GM12865 (cell line): ENCODE measurements at regions not wholly inside any gene's neighbourhood (a gene's known extent, or its start where the extent isn't known, plus 50 kb on each side); places are given as distances from the start of the nearest gene placed in this dataset.

Source experiments
- DNase-seq: peaks from one replicate; pipeline ENCODE4 v3.0.0; 2010; ENCODE audit warnings: low read depth
- H3K4me3 ChIP-seq: 2 replicates; pipeline ENCODE4 v1.5.1; 2011; ENCODE audit warnings: mild to moderate bottlenecking, low read depth, low read length, control low read depth
- CTCF ChIP-seq: IDR thresholded peaks from 2 replicates; pipeline ENCODE4 v1.5.1; 2011; ENCODE audit warnings: low read length, control low read depth, low read depth, inconsistent platforms; ENCODE audit not compliant: insufficient read depth; ENCODE audit errors: missing control alignments

- DNase-seq = no peak
- no peak overlapping the region for H3K4me3 ChIP-seq
- no peak for TF ChIP-seq CTCF
Measured at GRCh38 chr3:43194069-43194468, 88.2 kb upstream of the POMGNT2 start.

DNA sequence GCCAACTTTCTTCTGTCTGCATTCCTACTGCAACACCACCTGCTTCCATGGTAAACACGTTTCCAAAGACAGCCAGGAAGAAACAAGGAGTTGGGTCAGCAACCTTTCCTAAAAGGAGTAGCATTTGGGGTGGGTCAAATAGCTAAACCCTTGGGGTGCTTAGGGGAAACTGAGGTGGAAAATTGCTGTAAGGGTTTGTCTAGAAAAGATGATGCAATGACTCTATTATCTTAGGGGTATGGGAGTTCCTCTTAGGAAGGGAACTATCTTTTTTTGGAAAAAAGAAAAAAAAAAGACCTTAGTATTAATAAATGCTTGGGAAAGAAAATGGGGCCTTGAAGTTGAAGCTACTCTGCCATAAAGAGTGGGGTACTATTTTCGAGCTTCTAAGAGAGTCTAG lies 86.1 kb upstream of the POMGNT2 start:
- DNase-seq = no peak
- no peak overlapping the region for H3K4me3 ChIP-seq
- no peak for TF ChIP-seq CTCF

DNA sequence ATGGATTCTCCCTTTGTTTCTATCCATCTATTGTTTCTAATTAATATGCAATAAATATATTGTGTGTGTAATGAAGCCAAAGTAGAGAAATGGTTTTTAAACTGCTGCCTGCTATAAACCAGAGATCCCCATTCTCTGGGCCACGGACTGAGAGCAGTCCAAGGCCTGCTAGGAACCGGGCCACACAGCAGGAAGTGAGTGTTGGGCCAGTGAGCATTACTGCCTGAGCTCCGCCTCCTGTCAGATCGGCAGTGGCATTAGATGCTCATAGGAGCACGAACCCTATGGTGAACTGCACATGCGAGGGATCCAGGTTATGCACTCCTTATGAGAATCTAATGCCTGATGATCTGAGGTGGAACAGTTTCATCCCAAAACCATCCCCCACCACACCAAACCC lies 85.2 kb upstream of the POMGNT2 start:
- TF ChIP-seq CTCF = no peak
- H3K4me3 ChIP-seq = no peak overlapping the region
- DNase-seq = no peak

- no peak for TF ChIP-seq CTCF
- H3K4me3 ChIP-seq = no peak overlapping the region
- DNase-seq = no peak
Measured at GRCh38 chr3:43190670-43191069, 84.8 kb upstream of the POMGNT2 start.

DNA sequence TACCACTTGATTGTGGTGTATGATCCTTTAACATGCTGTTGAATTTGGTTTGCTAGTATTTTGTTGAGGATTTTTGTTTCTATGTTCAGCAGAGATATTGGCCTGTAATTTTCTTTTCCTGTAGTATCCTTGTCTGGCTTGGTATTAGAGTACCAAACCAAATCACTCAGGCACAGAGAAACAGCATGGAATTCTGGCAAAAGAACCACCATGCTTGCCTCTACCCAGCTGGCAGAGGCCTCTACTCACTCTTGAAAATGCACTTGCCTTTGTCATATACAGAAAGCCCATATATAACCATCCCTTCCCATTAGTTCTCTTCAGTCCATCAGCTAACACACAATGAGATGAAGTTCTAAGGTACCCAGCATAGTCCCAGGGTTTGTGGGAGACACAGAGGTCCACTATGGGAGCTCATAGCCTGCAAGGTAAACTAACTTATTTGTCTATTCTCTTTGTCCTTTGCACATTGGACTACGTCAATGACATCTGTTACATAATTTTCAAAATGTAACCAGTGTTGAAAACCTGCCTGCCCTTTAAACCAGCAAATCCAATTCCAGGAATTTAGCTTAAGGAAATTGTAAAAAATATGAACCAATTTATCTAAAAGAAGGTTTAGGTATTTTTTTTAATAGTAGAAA lies 82.1 kb upstream of the POMGNT2 start:
- no peak for TF ChIP-seq CTCF
- H3K4me3 ChIP-seq = no peak overlapping the region
- DNase-seq = no peak

GRCh38 chr3:43185983-43186314 lies 80.1 kb upstream of the POMGNT2 start:
- no peak for TF ChIP-seq CTCF
- no peak for DNase-seq
- no peak overlapping the region for H3K4me3 ChIP-seq

GRCh38 chr3:43185274-43185982 lies 79.5 kb upstream of the POMGNT2 start:
- no peak for DNase-seq
- no peak overlapping the region for H3K4me3 ChIP-seq
- TF ChIP-seq CTCF = no peak
